ENCODE measurements at regions not wholly inside any gene's neighbourhood (a gene's known extent, or its start where the extent isn't known, plus 50 kb on each side); places are given as distances from the start of the nearest gene placed in this dataset.

DNA sequence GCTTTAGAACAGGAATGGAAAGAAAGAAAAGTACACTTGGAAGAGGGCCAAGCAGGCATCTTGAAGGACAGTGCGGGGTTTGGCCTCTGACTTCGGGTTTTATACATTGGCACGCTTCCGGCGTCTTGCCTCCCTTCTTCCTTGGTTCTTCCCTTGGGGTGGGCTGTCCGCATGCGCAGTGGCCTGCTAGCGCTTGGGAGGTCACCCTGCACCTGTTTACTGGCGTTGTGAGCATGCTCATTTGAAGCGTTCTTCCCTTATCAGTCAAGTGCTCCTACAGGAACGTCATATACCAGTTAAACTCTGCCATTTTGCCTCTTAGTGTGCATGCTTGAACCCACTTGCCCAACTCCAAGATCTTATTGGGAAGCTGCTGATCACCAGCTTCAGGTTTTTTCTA, 230.0 kb downstream of the TTLL2 start:
- Mint-ChIP-seq H3K36me3 (no peaks in the 10 kb centered on the region), H3K27ac (no peak overlapping the region), H3K27me3 (ENCODE audit: low read depth in 3 of 3) (peaks cover 2 to 3% (median 3%) of the 10 kb centered on the region in 3 donors), H3K4me1 (no peaks in the 10 kb centered on the region), H3K9me3 (peaks cover 0 to 14% (median 2%) of the 10 kb centered on the region in 7 donors), H3K4me3 (no peak overlapping the region)
- no peak overlapping the region for H3K4me2 ChIP-seq (replicated peaks; ENCODE audit: extremely low read depth, low read length, poor library complexity, severe bottlenecking)
- no peaks in the 10 kb centered on the region for H3K4me1 ChIP-seq (ENCODE audit: control insufficient read depth in 1 of 2, insufficient read depth in 2 of 2, low read length in 2 of 2)
- DNase-seq: no peak
- no peaks in the 10 kb centered on the region for H3K36me3 ChIP-seq (replicated peaks in 1 of 2; ENCODE audit: control insufficient read depth in 1 of 2, insufficient read depth in 2 of 2, low read length in 2 of 2)
- intact Hi-C loops (cut with micrococcal nuclease): no loop called here
- TF ChIP-seq, protein P1, sequence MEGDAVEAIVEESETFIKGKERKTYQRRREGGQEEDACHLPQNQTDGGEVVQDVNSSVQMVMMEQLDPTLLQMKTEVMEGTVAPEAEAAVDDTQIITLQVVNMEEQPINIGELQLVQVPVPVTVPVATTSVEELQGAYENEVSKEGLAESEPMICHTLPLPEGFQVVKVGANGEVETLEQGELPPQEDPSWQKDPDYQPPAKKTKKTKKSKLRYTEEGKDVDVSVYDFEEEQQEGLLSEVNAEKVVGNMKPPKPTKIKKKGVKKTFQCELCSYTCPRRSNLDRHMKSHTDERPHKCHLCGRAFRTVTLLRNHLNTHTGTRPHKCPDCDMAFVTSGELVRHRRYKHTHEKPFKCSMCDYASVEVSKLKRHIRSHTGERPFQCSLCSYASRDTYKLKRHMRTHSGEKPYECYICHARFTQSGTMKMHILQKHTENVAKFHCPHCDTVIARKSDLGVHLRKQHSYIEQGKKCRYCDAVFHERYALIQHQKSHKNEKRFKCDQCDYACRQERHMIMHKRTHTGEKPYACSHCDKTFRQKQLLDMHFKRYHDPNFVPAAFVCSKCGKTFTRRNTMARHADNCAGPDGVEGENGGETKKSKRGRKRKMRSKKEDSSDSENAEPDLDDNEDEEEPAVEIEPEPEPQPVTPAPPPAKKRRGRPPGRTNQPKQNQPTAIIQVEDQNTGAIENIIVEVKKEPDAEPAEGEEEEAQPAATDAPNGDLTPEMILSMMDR (IDR thresholded peaks at IDR 0.05): no peak
- H3K79me2 ChIP-seq (ENCODE audit: insufficient read depth, low read length): no peaks in the 10 kb centered on the region
- no peaks in the 10 kb centered on the region for H3K27me3 ChIP-seq (ENCODE audit: control insufficient read depth in 2 of 2, insufficient read depth in 2 of 2, low read length in 2 of 2)
- H3K9ac ChIP-seq (ENCODE audit: insufficient read depth, low read length, poor library complexity, severe bottlenecking): no peak overlapping the region
- 94% methylated on average over 11 of the region's 11 CpGs for WGBS (ENCODE audit: insufficient coverage)
- no peak overlapping the region for H2AFZ ChIP-seq (ENCODE audit: insufficient read depth, low read depth, low read length, poor library complexity, severe bottlenecking)
- no peak overlapping the region for H3K4me3 ChIP-seq (replicated peaks in 1 of 3; ENCODE audit: low read depth in 2 of 3, low read length in 3 of 3)
- no peak overlapping the region for H3K27ac ChIP-seq (ENCODE audit: low read depth in 1 of 2, low read length in 2 of 2)
- no peaks in the 10 kb centered on the region for H3K9me3 ChIP-seq (replicated peaks in 1 of 2; ENCODE audit: control insufficient read depth in 1 of 2, insufficient read depth in 1 of 2, low read length in 2 of 2)
- H4K20me1 ChIP-seq (ENCODE audit: insufficient read depth, low read length): no peaks in the 10 kb centered on the region

DNA sequence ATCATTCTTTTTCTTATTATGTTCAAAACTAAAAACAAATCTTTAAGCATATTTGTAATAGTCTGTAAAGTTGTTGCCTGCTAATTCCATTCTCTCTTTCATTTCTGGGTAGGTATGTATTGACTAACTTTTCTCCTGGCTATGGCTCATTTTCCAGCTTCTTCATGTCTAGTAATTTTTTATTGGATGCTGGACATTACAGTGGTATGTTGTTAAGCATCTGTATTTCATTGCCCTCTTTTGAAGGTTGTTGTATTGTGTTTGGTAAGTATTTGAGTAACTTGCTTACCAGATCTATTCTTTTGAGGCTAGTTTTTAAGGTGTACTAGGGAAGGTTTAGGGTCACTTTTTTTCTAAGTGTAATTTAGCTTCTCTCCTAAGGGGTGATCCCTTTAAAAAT, 230.9 kb downstream of the TTLL2 start:
- no peak overlapping the region for H3K4me2 ChIP-seq (replicated peaks; ENCODE audit: extremely low read depth, low read length, poor library complexity, severe bottlenecking)
- H3K36me3 ChIP-seq (replicated peaks in 1 of 2; ENCODE audit: control insufficient read depth in 1 of 2, insufficient read depth in 2 of 2, low read length in 2 of 2): no peaks in the 10 kb centered on the region
- no peak overlapping the region for H3K27ac ChIP-seq (ENCODE audit: low read depth in 1 of 2, low read length in 2 of 2)
- H3K27me3 ChIP-seq (ENCODE audit: control insufficient read depth in 2 of 2, insufficient read depth in 2 of 2, low read length in 2 of 2): no peaks in the 10 kb centered on the region
- H3K9me3 ChIP-seq (replicated peaks in 1 of 2; ENCODE audit: control insufficient read depth in 1 of 2, insufficient read depth in 1 of 2, low read length in 2 of 2): no peaks in the 10 kb centered on the region
- H3K9ac ChIP-seq (ENCODE audit: insufficient read depth, low read length, poor library complexity, severe bottlenecking): no peak overlapping the region
- intact Hi-C loops (cut with micrococcal nuclease): no loop called here
- H2AFZ ChIP-seq (ENCODE audit: insufficient read depth, low read depth, low read length, poor library complexity, severe bottlenecking): no peak overlapping the region
- H4K20me1 ChIP-seq (ENCODE audit: insufficient read depth, low read length): no peaks in the 10 kb centered on the region
- H3K79me2 ChIP-seq (ENCODE audit: insufficient read depth, low read length): no peaks in the 10 kb centered on the region
- DNase-seq: no peak
- Mint-ChIP-seq H3K4me1 (no peaks in the 10 kb centered on the region), H3K27ac (no peak overlapping the region), H3K9me3 (peaks cover 0 to 16% (median 2%) of the 10 kb centered on the region in 7 donors), H3K4me3 (no peak overlapping the region), H3K36me3 (no peaks in the 10 kb centered on the region), H3K27me3 (ENCODE audit: low read depth in 3 of 3) (peaks cover 2 to 3% (median 2%) of the 10 kb centered on the region in 3 donors)
- TF ChIP-seq, protein P1 (IDR thresholded peaks at IDR 0.05): no peak
- H3K4me3 ChIP-seq (replicated peaks in 1 of 3; ENCODE audit: low read depth in 2 of 3, low read length in 3 of 3): no peak overlapping the region
- H3K4me1 ChIP-seq (ENCODE audit: control insufficient read depth in 1 of 2, insufficient read depth in 2 of 2, low read length in 2 of 2): no peaks in the 10 kb centered on the region

All from CD14-positive monocyte (primary cell).